Activated B cell treated with CpG ODN at 0.5 μM for 24 hours (primary cell): ENCODE measurements at regions not wholly inside any gene's neighbourhood (a gene's known extent, or its start where the extent isn't known, plus 50 kb on each side); places are given as distances from the start of the nearest gene placed in this dataset.

Experiments
- ATAC-seq: fragments of 200-7000 bp; cut with Tn5 transposase; one replicate; pipeline ENCODE4 v1.10.0; 2021; ENCODE audit warnings: low read depth, mild to moderate bottlenecking, moderate library complexity
- CTCF ChIA-PET: fragments of 350-600 bp; sonication (Branson Sonifier 250); formaldehyde crosslinking; loops from one replicate; lab custom pipeline; 2021; ENCODE audit warnings: antibody characterized with exemption; lab: Charles Lee
- POLR2A ChIA-PET: fragments of 350-600 bp; sonication (Branson Sonifier 250); formaldehyde crosslinking; loops from one replicate; lab custom pipeline; 2021; ENCODE audit warnings: antibody characterized with exemption; lab: Charles Lee
- DNase-seq: peaks from one replicate; pipeline ENCODE4 v3.0.0; 2022
- H3K27ac Mint-ChIP-seq: one replicate; pipeline ENCODE4 v1.8.0; 2020; ENCODE audit warnings: mixed read lengths
- H3K27me3 Mint-ChIP-seq: one replicate; pipeline ENCODE4 v1.8.0; 2021; ENCODE audit warnings: mixed read lengths
- H3K36me3 Mint-ChIP-seq: one replicate; pipeline ENCODE4 v1.8.0; 2021; ENCODE audit warnings: low read depth, mixed read lengths
- H3K4me1 Mint-ChIP-seq: one replicate; pipeline ENCODE4 v1.8.0; 2021; ENCODE audit warnings: mixed read lengths
- H3K4me3 Mint-ChIP-seq: one replicate; pipeline ENCODE4 v1.8.0; 2020; ENCODE audit warnings: mild to moderate bottlenecking, mixed read lengths
- H3K9me3 Mint-ChIP-seq: one replicate; pipeline ENCODE4 v1.8.0; 2020; ENCODE audit warnings: mixed read lengths
- CTCF ChIP-seq: fragments of 200-600 bp; IDR thresholded peaks from one replicate; pipeline ENCODE4 v1.8.0; 2022; ENCODE audit warnings: antibody characterized with exemption, mild to moderate bottlenecking
- intact Hi-C: fragments of 100-400 bp; cut with micrococcal nuclease; formaldehyde crosslinking; loops from one replicate; pipeline ENCODE4 v1.15.1; 2024

- intact Hi-C loops: no loop called here
- ChIA-PET CTCF (no interaction called here), POLR2A (no interaction called here)
- ATAC-seq: no peak
- no peak for TF ChIP-seq CTCF
- H3K9me3 Mint-ChIP-seq: no peaks in the 10 kb centered on the region
- H3K27ac Mint-ChIP-seq: no peak overlapping the region
- H3K4me3 Mint-ChIP-seq: no peak overlapping the region
- no peak for DNase-seq
- no peaks in the 10 kb centered on the region for H3K4me1 Mint-ChIP-seq
- no peaks in the 10 kb centered on the region for H3K36me3 Mint-ChIP-seq
- H3K27me3 Mint-ChIP-seq: no peaks in the 10 kb centered on the region
These were observed 368.6 kb upstream of the TENM3 start for GRCh38 chr4:181874602-181875001.

GRCh38 chr4:181877329-181877848, 365.8 kb upstream of the TENM3 start:
- Mint-ChIP-seq H3K36me3 (no peaks in the 10 kb centered on the region), H3K4me3 (no peak overlapping the region), H3K27ac (no peak overlapping the region), H3K9me3 (no peaks in the 10 kb centered on the region), H3K4me1 (no peaks in the 10 kb centered on the region), H3K27me3 (no peaks in the 10 kb centered on the region)
- ChIA-PET POLR2A (no interaction called here), CTCF (no interaction called here)
- DNase-seq: no peak
- ATAC-seq: no peak
- intact Hi-C loops: no loop called here
- no peak for TF ChIP-seq CTCF

GRCh38 chr4:181890031-181890430, 353.2 kb upstream of the TENM3 start:
- Mint-ChIP-seq H3K4me3 (no peak overlapping the region), H3K4me1 (no peaks in the 10 kb centered on the region), H3K27ac (no peak overlapping the region), H3K36me3 (no peaks in the 10 kb centered on the region), H3K27me3 (no peaks in the 10 kb centered on the region), H3K9me3 (peaks cover 6% of the 10 kb centered on the region)
- ATAC-seq: no peak
- no peak for TF ChIP-seq CTCF
- intact Hi-C loops: no loop called here
- no peak for DNase-seq
- CTCF ChIA-PET: no interaction called here
- POLR2A ChIA-PET: no interaction called here

- no peak for ATAC-seq
- Mint-ChIP-seq H3K9me3 (peaks cover 9% of the 10 kb centered on the region), H3K27ac (no peak overlapping the region), H3K4me1 (no peaks in the 10 kb centered on the region), H3K4me3 (no peak overlapping the region), H3K36me3 (no peaks in the 10 kb centered on the region), H3K27me3 (no peaks in the 10 kb centered on the region)
- ChIA-PET CTCF (no interaction called here), POLR2A (no interaction called here)
- intact Hi-C loops: no loop called here
- no peak for TF ChIP-seq CTCF
- DNase-seq: no peak
These were observed 352.3 kb upstream of the TENM3 start for GRCh38 chr4:181890911-181891310.

GRCh38 chr4:181896614-181897013, 346.6 kb upstream of the TENM3 start:
- Mint-ChIP-seq H3K4me3 (no peak overlapping the region), H3K27me3 (no peaks in the 10 kb centered on the region), H3K36me3 (no peaks in the 10 kb centered on the region), H3K9me3 (peaks cover 5% of the 10 kb centered on the region), H3K27ac (no peak overlapping the region), H3K4me1 (no peaks in the 10 kb centered on the region)
- intact Hi-C loops: no loop called here
- ChIA-PET POLR2A (no interaction called here), CTCF (no interaction called here)
- TF ChIP-seq CTCF: no peak
- no peak for ATAC-seq
- no peak for DNase-seq
